ENCODE measurements at regions not wholly inside any gene's neighbourhood (a gene's known extent, or its start where the extent isn't known, plus 50 kb on each side); places are given as distances from the start of the nearest gene placed in this dataset.
A peak's percentile ranks its signal among the peaks of the same experiment; 100 is the strongest.
"Not testable (repeated sequence)": the region's sequence is repeated elsewhere in the genome, so short reads cannot be mapped to it uniquely, and the experiment has no call there.

- DNase-seq, result peak; percentile 39
Measured at GRCh38 chr1:4256351-4256750, 356.3 kb upstream of the C1orf174 start.

- DNase-seq, result not testable (repeated sequence)
Measured at GRCh38 chr1:4258146-4258777, 358.2 kb upstream of the C1orf174 start.

- no peak for DNase-seq
Measured at GRCh38 chr1:4261327-4261726, 361.3 kb upstream of the C1orf174 start.

- no peak for DNase-seq
Measured at GRCh38 chr1:4262665-4263064, 362.6 kb upstream of the C1orf174 start.

- DNase-seq, result no peak
Measured at GRCh38 chr1:4263699-4264098, 363.6 kb upstream of the C1orf174 start.

GRCh38 chr1:4265836-4266235 lies 365.8 kb upstream of the C1orf174 start:
- no peak for DNase-seq

- no peak for DNase-seq
Measured at GRCh38 chr1:4267381-4268261, 367.5 kb upstream of the C1orf174 start.

- DNase-seq, result no peak
Measured at GRCh38 chr1:4268262-4268888, 368.3 kb upstream of the C1orf174 start.

GRCh38 chr1:4268889-4269284 lies 368.8 kb upstream of the C1orf174 start:
- no peak for DNase-seq

GRCh38 chr1:4269330-4269729 lies 369.3 kb upstream of the C1orf174 start:
- no peak for DNase-seq

GRCh38 chr1:4269952-4270570 lies 370.0 kb upstream of the C1orf174 start:
- DNase-seq, result no peak

GRCh38 chr1:4270651-4271337 lies 370.7 kb upstream of the C1orf174 start:
- no peak for DNase-seq

GRCh38 chr1:4271338-4271998 lies 371.4 kb upstream of the C1orf174 start:
- DNase-seq, result no peak

GRCh38 chr1:4272568-4272967 lies 372.5 kb upstream of the C1orf174 start:
- no peak for DNase-seq

- peak; percentile 15 for DNase-seq
Measured at GRCh38 chr1:4273243-4273642, 373.2 kb upstream of the C1orf174 start.

GRCh38 chr1:4273747-4274146 lies 373.7 kb upstream of the C1orf174 start:
- DNase-seq, result no peak

- DNase-seq, result no peak
Measured at GRCh38 chr1:4275083-4275482, 375.0 kb upstream of the C1orf174 start.

- no peak for DNase-seq
Measured at GRCh38 chr1:4276238-4276637, 376.2 kb upstream of the C1orf174 start.

- no peak for DNase-seq
Measured at GRCh38 chr1:4277598-4277997, 376.8 kb upstream of the AJAP1 start.

GRCh38 chr1:4284976-4285375 lies 369.4 kb upstream of the AJAP1 start:
- no peak for DNase-seq

- DNase-seq, result no peak
Measured at GRCh38 chr1:4292861-4293260, 361.5 kb upstream of the AJAP1 start.

- DNase-seq, result no peak
Measured at GRCh38 chr1:4298361-4299083, 355.9 kb upstream of the AJAP1 start.
